Gastroesophageal sphincter (tissue), 3 donors: ENCODE measurements at regions not wholly inside any gene's neighbourhood (a gene's known extent, or its start where the extent isn't known, plus 50 kb on each side); places are given as distances from the start of the nearest gene placed in this dataset.

ENCODE experiments used
- EP300 ChIP-seq: sonication (generic); formaldehyde crosslinking; IDR thresholded peaks from one replicate; pipeline ENCODE4 v1.6.1; 2017; ENCODE audit warnings: antibody characterized with exemption, mild to moderate bottlenecking
- POLR2A ChIP-seq, 2 donors: fragments of 450-650 bp; IDR thresholded peaks; one replicate each; pipeline ENCODE4 v1.6.1; 2017; ENCODE audit warnings: antibody characterized with exemption in 2 of 2, mild to moderate bottlenecking in 2 of 2, moderate library complexity in 1 of 2
- POLR2AphosphoS5 ChIP-seq: sonication (generic); formaldehyde crosslinking; IDR thresholded peaks from one replicate; pipeline ENCODE4 v1.6.1; 2017; ENCODE audit warnings: antibody characterized with exemption
- TF ChIP-seq, protein P1 (sequence below), 4 experiments: fragments of 200-600 bp in 2 of 4; fragments of 450-650 bp in 2 of 4; sonication (generic) in 1 of 4; IDR thresholded peaks; one replicate each; pipeline ENCODE4 v1.5.1; 2017 to 2019; ENCODE audit warnings: antibody characterized with exemption in 4 of 4, mild to moderate bottlenecking in 2 of 4, moderate library complexity in 2 of 4

DNA sequence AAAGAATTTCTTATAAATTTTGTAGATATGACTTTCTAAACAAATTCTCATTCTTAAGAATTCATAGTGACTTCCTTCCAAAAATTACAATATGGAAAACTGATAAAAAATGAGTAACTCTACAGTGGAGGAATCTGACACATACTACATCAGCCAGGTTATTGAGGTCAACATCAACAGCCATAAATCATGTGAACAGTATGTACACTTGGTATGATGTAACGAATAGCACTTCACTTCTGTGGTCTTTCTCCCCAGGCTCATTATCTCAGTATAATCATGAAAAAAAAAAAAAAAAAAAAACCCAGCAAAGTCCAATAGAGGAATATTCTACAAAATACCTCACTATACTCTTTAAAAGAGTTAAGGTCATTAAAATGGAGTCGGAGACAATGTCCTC is 111.2 kb upstream of the SUCLG2 start:
- TF ChIP-seq POLR2A (IDR thresholded peaks at IDR 0.05) (no peak), EP300 (no peak), POLR2AphosphoS5 (no peak)
- TF ChIP-seq, protein P1, sequence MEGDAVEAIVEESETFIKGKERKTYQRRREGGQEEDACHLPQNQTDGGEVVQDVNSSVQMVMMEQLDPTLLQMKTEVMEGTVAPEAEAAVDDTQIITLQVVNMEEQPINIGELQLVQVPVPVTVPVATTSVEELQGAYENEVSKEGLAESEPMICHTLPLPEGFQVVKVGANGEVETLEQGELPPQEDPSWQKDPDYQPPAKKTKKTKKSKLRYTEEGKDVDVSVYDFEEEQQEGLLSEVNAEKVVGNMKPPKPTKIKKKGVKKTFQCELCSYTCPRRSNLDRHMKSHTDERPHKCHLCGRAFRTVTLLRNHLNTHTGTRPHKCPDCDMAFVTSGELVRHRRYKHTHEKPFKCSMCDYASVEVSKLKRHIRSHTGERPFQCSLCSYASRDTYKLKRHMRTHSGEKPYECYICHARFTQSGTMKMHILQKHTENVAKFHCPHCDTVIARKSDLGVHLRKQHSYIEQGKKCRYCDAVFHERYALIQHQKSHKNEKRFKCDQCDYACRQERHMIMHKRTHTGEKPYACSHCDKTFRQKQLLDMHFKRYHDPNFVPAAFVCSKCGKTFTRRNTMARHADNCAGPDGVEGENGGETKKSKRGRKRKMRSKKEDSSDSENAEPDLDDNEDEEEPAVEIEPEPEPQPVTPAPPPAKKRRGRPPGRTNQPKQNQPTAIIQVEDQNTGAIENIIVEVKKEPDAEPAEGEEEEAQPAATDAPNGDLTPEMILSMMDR (IDR thresholded peaks at IDR 0.05): no peak
